ENCODE measurements at regions not wholly inside any gene's neighbourhood (a gene's known extent, or its start where the extent isn't known, plus 50 kb on each side); places are given as distances from the start of the nearest gene placed in this dataset.

DNA sequence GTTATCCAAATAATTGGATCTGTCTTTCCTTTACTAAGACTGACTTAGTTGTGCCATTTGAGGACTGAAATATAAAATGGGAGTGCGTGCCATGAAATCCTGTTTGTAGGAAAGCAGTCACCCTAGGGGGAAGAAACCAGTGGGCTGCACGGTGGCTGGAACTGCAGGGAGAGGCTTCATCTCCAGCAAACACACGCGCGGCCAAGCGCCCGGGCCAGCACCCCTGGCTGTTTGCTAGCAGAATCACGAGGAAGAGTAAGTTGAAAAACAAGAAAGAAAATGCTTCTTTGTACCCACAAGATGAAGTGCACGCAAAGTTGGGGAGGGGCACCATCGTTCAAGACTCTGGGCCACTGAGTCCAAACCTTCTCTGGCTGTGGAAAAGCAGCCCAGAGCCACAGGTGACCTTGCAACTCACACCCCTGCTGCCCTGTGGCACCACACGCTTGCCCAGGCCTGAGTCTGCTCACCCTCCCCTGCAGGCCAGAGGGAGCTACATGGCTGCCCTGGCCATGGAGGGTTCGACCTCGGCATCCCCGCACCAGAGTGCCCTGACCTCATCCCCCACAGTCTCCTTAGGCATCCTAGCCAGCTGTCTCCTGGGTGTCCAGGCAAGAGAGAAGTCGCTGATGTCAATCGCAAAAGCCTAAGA lies 55.2 kb downstream of the IRX2 start:
- DNase-seq, result no peak

DNA sequence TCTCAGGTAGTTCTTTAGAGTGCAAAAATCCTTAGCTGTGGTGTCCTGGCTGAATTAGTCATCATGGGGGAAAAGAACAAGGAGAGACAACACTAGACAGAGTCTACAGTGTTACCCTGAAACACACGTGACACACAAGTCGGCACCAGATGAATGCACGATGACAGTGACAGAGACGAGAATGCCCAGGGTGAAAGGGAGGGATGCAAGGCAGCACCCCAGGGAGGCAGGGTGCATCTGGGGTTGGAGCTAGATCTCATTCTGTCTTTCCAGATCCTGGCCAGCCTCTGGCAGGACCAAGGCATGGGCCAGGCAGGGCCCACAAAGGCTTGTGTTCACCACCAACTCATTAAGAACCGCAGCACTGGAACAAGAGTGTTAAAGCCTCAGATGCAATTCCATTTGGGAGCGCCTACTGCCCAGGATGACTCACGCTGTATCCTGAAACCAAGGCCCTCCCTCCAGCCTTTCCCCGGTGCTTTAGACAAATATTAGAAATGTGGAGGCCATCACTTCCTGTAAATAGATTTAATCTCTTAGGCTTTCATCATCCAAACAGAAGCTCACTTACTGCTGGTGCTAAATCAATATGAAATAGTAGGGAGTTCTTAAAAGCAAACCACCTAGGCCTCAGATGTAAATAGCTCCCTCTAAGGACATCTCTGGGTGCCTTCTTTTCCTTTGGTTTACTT lies 56.1 kb downstream of the IRX2 start:
- no peak for DNase-seq

DNA sequence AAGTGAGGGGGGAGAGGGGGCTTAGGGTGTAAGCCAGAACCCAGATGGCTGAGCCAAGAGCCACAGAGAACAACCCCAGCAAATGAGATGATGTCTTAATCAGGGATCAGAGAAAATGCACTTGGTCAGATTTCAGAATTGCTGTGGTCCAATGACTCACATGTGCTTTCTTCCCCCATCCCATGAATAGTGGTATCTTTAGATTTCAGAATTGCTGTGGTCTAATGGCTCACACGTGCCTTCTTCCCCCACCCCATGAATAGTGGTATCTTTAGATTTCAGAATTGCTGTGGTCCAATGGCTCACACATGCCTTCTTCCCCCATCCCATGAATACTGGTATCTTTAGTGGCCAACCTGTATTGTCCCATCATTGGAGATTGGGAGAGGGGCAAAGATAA lies 59.9 kb downstream of the IRX2 start:
- no peak for DNase-seq

DNA sequence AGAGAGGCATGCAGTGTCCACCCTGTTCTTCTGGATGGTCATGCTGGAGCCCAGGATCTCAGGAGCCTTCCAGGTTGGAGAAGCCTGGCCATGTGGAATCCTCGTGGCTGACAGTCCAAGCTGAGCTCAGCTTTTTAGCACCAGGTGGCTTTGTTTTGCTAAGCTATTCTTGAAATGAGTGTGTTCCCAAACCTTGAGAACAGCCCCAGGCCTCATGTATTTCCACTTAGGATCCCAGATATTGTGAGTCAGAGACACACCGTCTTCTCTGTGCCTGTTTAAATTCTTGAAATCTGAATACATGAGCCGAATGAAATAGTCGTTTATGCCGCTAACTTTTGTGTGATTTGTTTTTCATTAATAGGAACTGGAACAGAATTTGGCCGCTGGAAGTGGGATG lies 61.2 kb downstream of the IRX2 start:
- no peak for DNase-seq

DNA sequence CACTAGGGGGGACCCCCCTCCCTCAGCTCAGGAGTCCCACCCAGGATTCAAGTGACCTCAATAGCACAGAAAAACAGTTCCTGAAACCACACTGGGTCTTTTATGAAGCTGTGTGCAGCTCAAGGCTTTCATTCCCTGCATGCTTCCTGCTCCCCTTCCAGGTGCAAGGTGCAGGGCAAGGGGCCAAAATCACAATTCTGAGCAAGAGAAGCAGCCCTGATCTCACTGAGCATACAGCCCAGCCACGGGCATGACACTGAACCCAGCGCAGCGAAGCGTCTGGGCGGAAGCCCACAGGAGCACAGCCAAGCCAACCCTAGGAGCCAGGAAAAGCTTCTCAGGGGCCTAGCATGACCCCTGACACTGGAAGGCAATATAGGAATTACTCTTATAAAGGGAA lies 62.9 kb downstream of the IRX2 start:
- no peak for DNase-seq

DNA sequence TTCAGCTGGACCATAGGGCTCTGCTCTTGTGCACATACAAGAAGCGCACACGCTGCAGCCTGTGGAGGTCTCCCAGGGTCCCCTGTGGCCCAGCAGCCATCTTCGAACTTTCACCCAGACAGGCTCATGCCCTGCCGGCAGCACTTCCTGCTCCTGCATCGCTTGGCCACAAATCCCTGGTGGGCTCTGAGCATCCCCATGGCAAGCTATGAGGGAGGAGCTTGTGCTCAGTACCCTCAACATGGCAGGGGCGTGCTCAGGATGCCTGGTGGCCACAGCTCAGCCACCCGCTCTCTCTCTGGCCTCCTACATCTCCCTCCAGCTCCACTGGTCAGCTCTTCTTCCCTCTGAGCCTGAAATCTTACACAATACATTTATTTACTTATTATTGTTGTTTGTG lies 63.7 kb downstream of the IRX2 start:
- no peak for DNase-seq

DNA sequence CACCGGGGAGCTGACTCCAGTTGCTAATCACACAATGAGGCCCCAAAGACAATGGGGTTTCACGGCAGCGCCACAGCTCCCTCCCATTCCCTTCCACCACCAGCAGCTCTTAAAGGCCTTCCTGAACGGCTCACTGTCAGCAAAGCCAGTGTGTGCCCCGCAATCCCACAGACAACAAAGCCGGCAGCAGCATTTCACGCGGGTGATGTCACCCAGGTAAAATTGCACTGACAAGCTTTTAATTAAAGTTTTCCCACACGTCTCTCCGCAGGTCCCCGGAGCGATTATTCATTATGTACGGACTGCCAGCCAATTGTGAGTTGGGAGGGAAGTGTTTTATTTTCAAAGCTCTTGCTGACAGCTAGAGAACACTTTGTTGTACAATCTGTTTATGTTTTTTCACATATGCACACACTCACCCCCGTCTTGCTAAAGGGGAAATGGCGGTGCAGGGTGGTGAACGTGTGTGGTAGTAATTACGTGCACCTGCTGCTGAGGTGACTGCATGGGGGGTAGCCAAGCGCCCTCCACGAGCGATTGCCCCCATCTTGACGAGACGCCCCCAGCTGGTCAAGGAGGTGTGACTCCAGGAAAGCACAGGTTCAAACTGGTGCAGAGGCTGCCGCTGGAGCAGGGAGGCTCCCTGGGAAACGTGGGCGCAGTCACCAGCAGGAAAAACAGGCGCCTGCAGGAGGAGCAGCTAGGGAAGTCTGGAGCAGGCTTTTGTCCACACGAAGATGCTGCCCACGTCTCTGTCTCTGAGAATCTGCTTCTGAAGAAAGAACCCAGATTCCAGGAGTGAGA lies 65.0 kb downstream of the IRX2 start:
- DNase-seq, result no peak

DNA sequence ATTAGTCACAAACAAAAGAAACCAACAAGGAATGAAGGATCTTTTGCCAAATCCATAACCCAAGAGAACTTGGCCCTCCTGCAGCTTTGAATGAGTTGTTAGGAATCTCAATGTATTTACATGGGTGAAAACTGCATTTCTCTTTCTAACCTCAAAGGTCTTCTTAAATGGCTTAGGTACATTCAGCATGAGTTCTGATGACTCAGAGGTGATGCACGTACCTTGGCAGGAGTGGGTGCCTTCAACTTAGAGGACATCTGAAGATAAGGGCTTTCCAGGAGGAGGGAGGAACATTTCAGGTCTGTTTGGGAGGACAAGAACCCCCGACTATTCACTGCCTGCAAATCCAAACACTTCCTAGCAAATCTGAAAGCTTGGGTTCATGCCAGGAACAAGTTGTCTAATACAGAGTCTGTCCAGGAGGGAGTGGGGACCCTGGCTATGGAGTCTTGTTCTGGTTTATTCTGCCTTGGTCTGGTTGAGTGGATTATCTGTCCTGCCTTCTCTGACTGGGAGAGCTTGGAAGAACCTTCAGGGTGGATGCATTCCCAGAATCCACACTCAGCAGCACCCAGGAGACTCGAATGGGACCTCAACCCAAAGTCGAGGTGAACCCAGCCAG lies 65.7 kb downstream of the IRX2 start:
- no peak for DNase-seq

DNA sequence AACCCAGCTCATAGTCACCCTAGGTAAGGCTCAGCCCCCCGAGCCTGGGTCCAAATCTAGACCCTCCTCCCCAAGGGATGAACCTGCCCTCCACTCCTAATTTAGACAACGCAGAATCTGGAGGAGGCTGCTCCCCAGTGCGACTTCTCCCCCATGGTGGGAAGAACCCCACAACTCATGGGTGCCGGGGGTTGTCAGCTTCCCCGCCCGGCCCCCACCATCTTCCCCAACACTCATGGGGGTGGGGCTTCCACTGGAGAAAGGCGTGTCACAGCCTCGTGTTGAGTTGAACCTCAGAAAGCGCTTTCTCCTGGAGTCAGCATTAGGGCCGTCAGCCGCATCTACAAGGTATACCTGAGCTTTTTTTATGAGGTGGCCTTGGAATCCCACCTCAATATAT lies 66.9 kb downstream of the IRX2 start:
- no peak for DNase-seq

DNA sequence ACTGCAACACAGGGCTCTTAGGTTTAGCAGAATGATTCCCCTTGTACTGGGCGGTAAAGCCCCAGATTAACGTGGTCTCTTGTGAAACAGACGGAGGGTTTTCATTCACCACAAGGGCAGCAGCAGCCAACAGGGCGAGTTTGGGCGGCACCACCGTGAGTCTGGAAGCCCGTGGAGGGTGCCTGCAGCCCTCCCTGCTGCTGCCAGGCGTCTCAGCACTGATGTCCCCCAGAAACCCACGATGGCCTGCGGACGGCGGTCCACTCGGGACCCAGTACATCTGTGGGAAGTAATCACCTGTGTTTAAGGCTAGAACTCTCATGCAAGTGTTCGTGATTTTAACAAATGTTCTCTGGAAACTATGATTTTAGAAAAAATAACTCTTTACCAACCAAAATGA lies 67.8 kb downstream of the IRX2 start:
- DNase-seq, result no peak

DNA sequence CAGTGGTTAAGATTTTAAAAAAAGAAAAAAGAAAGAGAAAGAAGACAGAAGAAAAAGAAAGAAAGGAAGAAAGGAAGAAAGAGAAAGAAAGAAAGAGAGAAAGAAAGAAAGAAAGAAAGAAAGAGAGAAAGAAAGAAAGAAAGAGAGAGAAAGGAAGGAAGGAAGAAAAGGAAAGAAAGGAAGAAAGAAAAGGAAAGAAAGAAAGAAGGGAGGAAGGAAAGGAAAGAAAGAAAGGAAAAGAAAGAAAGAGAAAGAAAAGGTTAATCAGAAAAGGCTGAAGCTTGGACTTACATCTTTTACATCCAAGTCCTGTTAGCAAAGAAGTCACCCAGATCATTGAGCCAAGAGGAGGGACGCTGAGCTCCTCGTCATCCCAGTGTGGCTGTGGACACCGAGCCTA lies 70.0 kb downstream of the IRX2 start:
- DNase-seq, result no peak

DNA sequence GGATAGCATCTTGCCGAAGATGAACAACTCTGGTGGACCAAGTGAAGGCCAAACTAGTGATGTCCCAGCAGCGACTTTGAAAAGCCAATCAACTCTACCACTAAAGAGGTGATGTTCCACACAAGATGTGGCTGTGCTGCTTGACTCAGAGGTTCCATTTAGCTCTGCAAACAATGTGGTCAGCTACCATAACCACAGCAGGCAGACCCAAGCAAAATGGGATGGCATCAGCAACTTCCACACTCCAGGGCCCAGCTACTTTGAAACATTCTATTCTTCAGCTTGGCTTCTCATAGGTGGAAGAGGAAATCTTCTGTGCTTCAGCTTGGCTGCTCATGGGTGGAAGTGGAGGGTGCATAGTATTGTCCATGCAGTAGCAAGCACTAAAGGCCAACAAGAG lies 70.5 kb downstream of the IRX2 start:
- DNase-seq, result no peak

DNA sequence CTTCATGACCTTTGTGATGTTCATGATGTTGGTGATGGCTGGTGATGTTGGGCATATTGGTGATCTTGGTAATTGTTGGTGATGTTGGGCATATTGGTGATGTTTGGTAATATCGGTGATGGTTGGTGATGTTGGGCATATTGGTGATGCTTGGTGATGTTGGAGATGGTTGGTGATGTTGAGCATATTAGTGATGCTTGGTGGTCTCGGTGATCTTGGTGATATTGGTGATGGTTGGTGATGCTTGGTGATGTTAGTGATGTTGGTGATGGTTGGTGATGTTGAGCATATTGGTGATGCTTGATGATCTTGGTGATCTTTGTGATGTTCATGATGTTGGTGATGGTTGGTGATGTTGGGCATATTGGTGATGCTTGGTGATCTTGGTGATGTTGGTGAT lies 73.8 kb downstream of the IRX2 start:
- no peak for DNase-seq

DNA sequence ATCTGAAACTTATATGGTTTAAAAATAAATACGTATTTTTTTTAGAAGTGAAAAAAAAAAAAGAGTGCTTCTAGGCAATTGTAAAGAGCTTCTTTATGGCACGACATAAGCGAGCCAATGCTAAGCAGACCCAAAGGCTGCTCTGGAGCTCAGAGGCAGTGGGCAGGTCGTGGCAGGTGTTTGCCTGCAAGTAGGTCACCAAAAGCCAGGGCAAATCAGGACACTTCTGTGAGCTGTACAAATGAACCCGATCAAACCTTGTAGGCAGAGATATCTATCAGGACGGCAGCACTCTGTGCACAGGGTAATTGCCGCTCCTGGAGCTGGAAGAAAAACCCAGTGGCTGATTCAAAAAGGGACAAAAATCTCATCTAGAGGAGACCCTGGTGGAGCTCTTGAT lies 75.9 kb downstream of the IRX2 start:
- no peak for DNase-seq

DNA sequence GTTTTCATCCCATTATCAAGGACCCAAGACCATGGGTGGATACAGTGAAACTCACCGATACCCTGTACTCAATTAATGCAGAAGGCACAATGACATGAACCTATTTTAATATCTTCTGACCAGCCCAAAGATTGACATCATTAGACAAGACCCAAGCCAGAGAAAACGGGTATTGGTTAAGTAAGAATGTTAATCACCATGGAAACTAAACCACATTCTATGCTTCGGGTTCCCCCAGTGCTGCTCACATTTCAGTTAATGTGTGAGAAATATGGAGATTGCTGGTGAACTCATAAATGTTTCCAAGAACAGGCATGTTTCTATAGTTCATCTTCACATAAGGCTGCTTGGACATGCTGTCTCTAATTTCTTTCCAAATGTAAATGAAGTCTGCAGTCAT lies 77.0 kb downstream of the IRX2 start:
- no peak for DNase-seq

DNA sequence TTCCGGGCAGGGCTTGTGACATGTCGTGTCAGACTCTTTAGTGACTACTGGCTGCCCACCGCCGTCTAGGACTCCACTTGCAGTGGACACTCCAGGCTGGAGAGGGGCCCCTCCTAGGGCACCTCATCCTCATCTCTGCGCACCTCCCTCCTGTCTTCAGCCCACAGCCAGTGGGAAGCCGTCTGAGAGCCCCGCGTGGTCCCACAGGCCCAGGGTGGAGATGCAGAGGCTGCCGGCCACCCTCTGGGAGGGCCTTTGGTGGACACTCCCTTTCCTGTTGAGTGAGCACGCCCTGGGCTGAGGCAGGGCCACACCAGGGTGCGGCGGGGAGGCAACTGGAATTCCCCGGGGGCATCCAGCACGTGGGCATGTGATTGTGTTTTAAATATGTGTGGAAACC lies 80.5 kb downstream of the IRX2 start:
- no peak for DNase-seq

DNA sequence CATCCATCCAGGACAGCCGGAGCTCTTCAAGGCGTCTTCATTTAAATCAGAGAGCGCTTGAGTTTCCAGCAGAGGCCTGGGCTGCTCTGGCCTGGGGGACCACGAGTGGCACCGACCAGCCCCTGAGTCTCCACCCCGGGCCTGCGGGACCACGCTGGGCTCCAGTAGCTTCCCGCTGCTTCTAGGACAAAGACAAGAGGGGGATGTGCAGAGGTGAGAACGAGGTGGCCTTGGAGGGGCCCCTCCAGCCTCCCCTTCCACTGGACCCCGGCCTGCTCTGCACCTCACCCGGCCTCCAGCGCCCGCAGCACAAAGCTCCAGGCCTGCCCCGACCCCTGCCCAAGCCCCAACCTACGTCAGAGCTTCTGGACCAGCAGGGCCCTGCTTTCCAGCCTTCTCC lies 81.6 kb downstream of the IRX2 start:
- DNase-seq, result no peak

DNA sequence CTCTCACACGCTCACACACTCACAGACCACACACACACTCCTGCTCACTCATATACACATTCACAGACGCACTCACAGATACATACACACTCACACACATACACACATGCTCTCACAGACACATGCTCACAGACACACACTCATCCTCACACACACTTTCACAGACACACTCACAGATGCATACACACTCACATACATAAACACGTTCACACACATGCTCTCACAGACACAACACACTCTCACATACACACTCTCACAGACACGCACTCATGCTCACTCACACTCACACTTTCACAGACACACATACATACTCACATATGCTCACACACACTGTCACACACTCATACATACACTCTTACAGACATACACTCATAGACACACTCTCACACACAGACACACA lies 82.2 kb downstream of the IRX2 start:
- DNase-seq, result no peak

DNA sequence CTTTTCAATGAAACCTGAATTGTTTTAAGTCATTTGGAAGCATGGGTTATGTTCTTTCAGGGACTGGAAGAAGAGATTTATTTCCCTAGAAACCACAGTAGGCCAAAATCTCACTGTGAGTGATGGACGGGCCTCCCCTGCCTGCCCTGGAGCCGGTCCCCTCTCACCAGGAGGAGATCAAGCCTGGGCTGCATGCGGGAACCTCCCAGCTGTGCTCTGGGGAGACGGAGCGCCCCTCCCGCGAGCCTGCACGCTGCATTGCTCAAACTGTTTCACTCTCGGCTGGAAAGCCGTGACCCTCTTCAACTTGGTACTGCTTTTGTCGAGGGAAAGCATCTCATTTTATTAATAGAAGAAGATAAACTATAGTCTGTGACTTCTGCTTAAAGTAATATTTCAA lies 85.4 kb downstream of the IRX2 start:
- no peak for DNase-seq

DNA sequence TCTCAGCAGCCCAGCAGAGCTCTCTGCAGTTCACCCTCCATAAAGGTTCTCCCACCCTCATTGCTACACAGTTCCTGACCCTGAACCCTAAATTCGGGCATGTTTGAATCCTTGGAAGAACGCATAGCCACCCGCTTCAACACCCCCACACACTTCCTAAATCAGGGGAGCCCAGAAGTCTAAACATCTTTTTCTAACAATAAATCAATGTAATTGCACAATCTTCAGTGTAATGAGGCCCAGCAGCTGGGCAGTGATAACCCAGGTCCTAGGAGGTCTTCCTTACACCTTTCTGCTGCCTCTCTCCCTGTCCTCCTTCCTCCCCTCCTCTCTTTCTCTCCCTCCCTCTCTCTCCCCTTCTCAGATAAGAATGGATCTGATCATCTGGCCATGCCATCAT lies 88.0 kb downstream of the IRX2 start:
- DNase-seq, result no peak

DNA sequence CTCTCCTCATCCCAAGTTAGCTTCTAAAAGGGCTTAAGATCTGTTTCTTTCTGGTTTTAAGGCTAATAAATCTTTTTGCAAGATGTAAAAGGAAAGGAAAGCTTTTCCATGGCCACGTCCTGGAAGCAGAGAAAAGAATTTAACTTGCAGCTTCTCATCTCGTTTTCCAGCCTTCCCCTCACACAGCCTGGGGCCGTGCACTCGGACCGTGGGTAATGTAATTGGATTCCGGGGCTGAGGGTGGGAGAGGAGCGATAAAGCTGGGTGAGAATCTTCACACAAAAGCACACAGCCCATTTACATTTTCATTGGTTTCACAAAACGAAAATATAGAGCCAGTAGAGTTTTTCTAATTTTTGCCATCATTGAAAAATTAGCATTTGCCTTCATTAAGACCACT lies 91.2 kb downstream of the IRX2 start:
- DNase-seq, result no peak

DNA sequence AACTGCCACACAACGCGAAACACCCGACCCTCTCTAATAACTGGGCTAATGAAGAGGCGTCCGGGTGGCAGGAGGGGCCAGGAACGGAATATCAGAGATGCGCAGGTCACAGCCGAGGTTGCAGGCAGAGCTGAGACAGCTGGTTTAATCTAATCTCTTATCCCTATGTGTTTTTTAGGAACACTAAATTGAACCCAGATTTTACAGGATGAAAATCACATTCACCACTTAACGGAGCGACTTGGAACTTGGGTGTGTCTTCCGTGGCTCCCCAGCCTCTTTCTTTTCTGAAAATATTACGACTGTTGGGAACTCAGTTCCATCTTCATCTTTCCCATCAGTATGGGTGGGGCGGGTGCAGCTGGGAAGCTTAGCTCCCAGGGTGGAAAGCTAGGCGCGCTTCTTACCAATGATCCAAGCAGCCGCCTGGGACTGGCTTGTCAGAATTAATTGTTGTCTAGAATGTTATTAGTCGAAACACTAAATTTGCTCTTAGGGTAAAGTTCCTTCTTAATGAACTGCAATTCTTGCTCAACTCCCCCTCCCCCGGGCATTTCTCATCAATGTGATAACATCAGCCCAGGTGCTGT lies 92.5 kb downstream of the IRX2 start:
- no peak for DNase-seq

DNA sequence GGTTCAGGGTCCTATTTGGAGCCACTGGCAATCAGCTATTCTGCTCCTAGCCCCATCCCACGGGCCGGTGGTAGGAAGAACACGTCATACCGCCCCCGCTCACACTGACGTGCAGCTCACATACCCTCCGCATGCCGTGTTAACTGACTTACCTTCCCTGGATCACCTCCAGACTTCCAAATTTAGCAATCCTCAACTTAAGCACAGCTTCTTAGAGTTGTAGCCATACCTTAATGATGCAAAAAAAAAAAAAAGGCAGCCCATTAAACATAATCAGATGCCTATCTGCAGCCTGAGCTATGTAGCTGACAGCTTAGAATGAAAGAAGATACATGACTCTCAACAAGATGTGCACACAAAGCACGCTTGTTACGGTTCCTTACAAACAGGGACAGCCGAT lies 93.0 kb downstream of the IRX2 start:
- no peak for DNase-seq

DNA sequence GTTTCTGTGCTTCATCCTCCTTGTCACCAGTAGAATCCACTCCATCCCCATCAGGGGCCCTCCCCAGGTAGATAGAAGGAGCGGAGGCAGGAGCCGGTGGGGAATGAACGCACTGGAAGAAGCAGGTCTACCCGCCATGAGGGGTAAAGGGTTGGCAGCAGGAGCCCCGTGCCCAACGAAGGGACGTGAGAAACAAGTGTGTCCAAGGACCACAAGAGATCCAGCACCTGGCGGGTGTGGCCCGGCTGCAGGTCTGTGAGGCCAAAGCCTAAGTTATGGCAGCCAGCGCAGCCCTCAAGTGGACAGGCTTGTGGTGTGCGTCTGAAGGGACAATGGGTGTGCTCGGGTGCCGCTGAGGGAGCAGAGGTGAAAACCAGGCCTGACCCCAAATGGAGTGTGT lies 94.3 kb downstream of the IRX2 start:
- DNase-seq, result no peak

All from NCI-H510A (cell line).